ENCODE measurements at regions not wholly inside any gene's neighbourhood (a gene's known extent, or its start where the extent isn't known, plus 50 kb on each side); places are given as distances from the start of the nearest gene placed in this dataset.

DNA sequence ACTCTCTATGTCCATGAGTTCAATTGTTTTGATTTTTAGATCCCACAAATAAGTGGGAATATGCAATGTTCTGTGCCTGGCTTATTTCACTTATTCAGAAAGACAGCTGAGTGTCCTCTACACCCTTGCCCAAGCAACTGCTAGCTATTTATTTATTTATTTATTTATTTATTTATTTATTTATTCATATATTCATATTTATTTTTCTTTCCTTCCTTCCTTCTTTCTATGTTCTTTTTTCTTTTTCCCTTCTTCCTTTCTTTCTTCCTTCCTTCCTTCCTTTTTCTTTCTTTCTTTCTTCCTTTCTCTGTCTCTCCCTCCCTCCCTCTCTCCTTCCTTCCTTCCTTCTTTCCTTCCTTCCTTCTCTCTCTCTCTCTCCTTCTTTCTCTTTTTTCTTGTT is 563.4 kb downstream of the BCL11B start:
- Histone ChIP-seq H2BK20ac (ENCODE audit: low read depth, low read length) (no peak overlapping the region), H2BK15ac (ENCODE audit: low read depth, low read length) (no peak overlapping the region), H4K5ac (ENCODE audit: low read depth, low read length) (no peak overlapping the region), H3K4me1 (ENCODE audit: control insufficient read depth, insufficient read depth, low read length) (no peaks in the 10 kb centered on the region), H3K4ac (ENCODE audit: low read depth, low read length) (no peak overlapping the region), H3K9me1 (ENCODE audit: insufficient read depth, low read length) (no peaks in the 10 kb centered on the region), H2AFZ (replicated peaks; ENCODE audit: low read length, poor library complexity) (no peak overlapping the region), H3K9me3 (ENCODE audit: control insufficient read depth, insufficient read depth, low read length) (peaks cover 21% of the 10 kb centered on the region), H3K9ac (ENCODE audit: low read depth, low read length) (no peak overlapping the region), H3K27me3 (ENCODE audit: control insufficient read depth, insufficient read depth, low read length) (no peaks in the 10 kb centered on the region), H3K36me3 (ENCODE audit: control insufficient read depth, insufficient read depth, low read length) (no peaks in the 10 kb centered on the region), H4K8ac (ENCODE audit: low read depth in 2 of 2, low read length in 2 of 2) (no peak overlapping the region), H2AK9ac (replicated peaks; ENCODE audit: low read depth, low read length, poor library complexity) (no peak overlapping the region), H3K18ac (ENCODE audit: low read depth, low read length) (no peak overlapping the region), H2AK5ac (ENCODE audit: low read depth, low read length) (no peak overlapping the region), H3K27ac (ENCODE audit: insufficient read depth, low read length) (no peak overlapping the region), H2BK120ac (ENCODE audit: low read depth, low read length) (no peak overlapping the region), H3K79me1 (ENCODE audit: low read depth in 1 of 2, low read length in 2 of 2) (no peaks in the 10 kb centered on the region), H3K23ac (ENCODE audit: low read depth, low read length) (no peak overlapping the region), H2BK5ac (ENCODE audit: low read depth, low read length, poor library complexity, severe bottlenecking) (no peak overlapping the region), H3K4me2 (ENCODE audit: low read depth, low read length) (no peak overlapping the region), H3K4me3 (ENCODE audit: insufficient read depth, low read depth, low read length) (no peak overlapping the region), H3K56ac (ENCODE audit: extremely low read depth, insufficient read depth, low read length) (no peak overlapping the region), H4K91ac (ENCODE audit: insufficient read depth, low read depth, low read length) (no peak overlapping the region), H4K20me1 (ENCODE audit: insufficient read depth, low read length) (no peaks in the 10 kb centered on the region), H3K14ac (replicated peaks; ENCODE audit: low read depth, low read length) (no peak overlapping the region)
- intact Hi-C loops (cut with micrococcal nuclease) (no loop called here), dilution Hi-C loops (cut with HindIII; ENCODE audit: low sequenced_read_pairs, unreplicated experiment) (no loop called here), in situ Hi-C loops (cut with MboI; ENCODE audit: low sequenced_read_pairs) (no loop called here)
- BruUV-seq (replicated peaks): no TSS peak
- ChIA-PET CTCF (no interaction called here), POLR2A (ENCODE audit: unreplicated experiment) (no interaction called here)
- TF ChIP-seq CEBPB (IDR thresholded peaks at IDR 0.05; ENCODE audit: low read depth, low read length): no peak
- TF ChIP-seq BHLHE40 (IDR thresholded peaks at IDR 0.05; ENCODE audit: low read depth, low read length): no peak
- TF ChIP-seq, protein P1, sequence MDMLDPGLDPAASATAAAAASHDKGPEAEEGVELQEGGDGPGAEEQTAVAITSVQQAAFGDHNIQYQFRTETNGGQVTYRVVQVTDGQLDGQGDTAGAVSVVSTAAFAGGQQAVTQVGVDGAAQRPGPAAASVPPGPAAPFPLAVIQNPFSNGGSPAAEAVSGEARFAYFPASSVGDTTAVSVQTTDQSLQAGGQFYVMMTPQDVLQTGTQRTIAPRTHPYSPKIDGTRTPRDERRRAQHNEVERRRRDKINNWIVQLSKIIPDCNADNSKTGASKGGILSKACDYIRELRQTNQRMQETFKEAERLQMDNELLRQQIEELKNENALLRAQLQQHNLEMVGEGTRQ (IDR thresholded peaks at IDR 0.05; ENCODE audit: low read depth, low read length): no peak
- no peak for TF ChIP-seq RFX5 (IDR thresholded peaks at IDR 0.05; ENCODE audit: low read depth, low read length)
- no peak for TF ChIP-seq FOS (IDR thresholded peaks at IDR 0.05; ENCODE audit: low read depth, low read length)
- TF ChIP-seq SMC3 (IDR thresholded peaks at IDR 0.05; ENCODE audit: low read depth, low read length): no peak
- TF ChIP-seq NFE2L2 (IDR thresholded peaks at IDR 0.05; ENCODE audit: low read depth, low read length): no peak
- TF ChIP-seq, protein P2, sequence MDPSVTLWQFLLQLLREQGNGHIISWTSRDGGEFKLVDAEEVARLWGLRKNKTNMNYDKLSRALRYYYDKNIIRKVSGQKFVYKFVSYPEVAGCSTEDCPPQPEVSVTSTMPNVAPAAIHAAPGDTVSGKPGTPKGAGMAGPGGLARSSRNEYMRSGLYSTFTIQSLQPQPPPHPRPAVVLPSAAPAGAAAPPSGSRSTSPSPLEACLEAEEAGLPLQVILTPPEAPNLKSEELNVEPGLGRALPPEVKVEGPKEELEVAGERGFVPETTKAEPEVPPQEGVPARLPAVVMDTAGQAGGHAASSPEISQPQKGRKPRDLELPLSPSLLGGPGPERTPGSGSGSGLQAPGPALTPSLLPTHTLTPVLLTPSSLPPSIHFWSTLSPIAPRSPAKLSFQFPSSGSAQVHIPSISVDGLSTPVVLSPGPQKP (IDR thresholded peaks at IDR 0.05; ENCODE audit: borderline replicate concordance, low read depth, low read length): no peak
- TF ChIP-seq, protein P3, sequence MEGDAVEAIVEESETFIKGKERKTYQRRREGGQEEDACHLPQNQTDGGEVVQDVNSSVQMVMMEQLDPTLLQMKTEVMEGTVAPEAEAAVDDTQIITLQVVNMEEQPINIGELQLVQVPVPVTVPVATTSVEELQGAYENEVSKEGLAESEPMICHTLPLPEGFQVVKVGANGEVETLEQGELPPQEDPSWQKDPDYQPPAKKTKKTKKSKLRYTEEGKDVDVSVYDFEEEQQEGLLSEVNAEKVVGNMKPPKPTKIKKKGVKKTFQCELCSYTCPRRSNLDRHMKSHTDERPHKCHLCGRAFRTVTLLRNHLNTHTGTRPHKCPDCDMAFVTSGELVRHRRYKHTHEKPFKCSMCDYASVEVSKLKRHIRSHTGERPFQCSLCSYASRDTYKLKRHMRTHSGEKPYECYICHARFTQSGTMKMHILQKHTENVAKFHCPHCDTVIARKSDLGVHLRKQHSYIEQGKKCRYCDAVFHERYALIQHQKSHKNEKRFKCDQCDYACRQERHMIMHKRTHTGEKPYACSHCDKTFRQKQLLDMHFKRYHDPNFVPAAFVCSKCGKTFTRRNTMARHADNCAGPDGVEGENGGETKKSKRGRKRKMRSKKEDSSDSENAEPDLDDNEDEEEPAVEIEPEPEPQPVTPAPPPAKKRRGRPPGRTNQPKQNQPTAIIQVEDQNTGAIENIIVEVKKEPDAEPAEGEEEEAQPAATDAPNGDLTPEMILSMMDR (conservative IDR thresholded peaks at IDR 0.05; ENCODE audit: low read depth, low read length): no peak
- TF ChIP-seq MXI1 (IDR thresholded peaks at IDR 0.05; ENCODE audit: borderline replicate concordance, low read depth, low read length): no peak
- TF ChIP-seq RCOR1 (IDR thresholded peaks at IDR 0.05; ENCODE audit: insufficient replicate concordance, low read length): no peak
- TF ChIP-seq CHD1 (IDR thresholded peaks at IDR 0.05; ENCODE audit: low read depth, low read length): no peak
- TF ChIP-seq MAZ (IDR thresholded peaks at IDR 0.05; ENCODE audit: borderline replicate concordance, low read depth, low read length): no peak
- no peak for TF ChIP-seq MAFK (IDR thresholded peaks at IDR 0.05; ENCODE audit: low read depth, low read length)
- no peak for TF ChIP-seq RAD21 (IDR thresholded peaks at IDR 0.05; ENCODE audit: low read length)
- no peak for TF ChIP-seq POLR2A (IDR thresholded peaks at IDR 0.05; ENCODE audit: low read depth, low read length)
- ATAC-seq (ENCODE audit: low read depth) (no peak), DNase-seq (no peak)

Data from IMR-90 (cell line).